ENCODE measurements at regions not wholly inside any gene's neighbourhood (a gene's known extent, or its start where the extent isn't known, plus 50 kb on each side); places are given as distances from the start of the nearest gene placed in this dataset.

GRCh38 chr7:25714013-25714412 is 438.0 kb upstream of the NFE2L3 start:
- no peak overlapping the region for H3K4me3 ChIP-seq (ENCODE audit: low read depth, poor library complexity, severe bottlenecking)
- TF ChIP-seq, protein P1, sequence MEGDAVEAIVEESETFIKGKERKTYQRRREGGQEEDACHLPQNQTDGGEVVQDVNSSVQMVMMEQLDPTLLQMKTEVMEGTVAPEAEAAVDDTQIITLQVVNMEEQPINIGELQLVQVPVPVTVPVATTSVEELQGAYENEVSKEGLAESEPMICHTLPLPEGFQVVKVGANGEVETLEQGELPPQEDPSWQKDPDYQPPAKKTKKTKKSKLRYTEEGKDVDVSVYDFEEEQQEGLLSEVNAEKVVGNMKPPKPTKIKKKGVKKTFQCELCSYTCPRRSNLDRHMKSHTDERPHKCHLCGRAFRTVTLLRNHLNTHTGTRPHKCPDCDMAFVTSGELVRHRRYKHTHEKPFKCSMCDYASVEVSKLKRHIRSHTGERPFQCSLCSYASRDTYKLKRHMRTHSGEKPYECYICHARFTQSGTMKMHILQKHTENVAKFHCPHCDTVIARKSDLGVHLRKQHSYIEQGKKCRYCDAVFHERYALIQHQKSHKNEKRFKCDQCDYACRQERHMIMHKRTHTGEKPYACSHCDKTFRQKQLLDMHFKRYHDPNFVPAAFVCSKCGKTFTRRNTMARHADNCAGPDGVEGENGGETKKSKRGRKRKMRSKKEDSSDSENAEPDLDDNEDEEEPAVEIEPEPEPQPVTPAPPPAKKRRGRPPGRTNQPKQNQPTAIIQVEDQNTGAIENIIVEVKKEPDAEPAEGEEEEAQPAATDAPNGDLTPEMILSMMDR (IDR thresholded peaks at IDR 0.05): no peak
- no peak for TF ChIP-seq POLR2A (IDR thresholded peaks at IDR 0.05)
- 65 to 69% methylated on average over 5 of the region's 5 CpGs for WGBS, 2 donors
- intact Hi-C loops (cut with DNase I; ENCODE audit: low total_unique reads): no loop called here
- DNase-seq (ENCODE audit: low spot score in 2 of 2): no peak

- WGBS, 2 donors: 79 to 87% methylated on average over 6 of the region's 6 CpGs
- H3K4me3 ChIP-seq (ENCODE audit: low read depth, poor library complexity, severe bottlenecking): no peak overlapping the region
- DNase-seq (ENCODE audit: low spot score in 2 of 2): no peak
- TF ChIP-seq, protein P1 (IDR thresholded peaks at IDR 0.05): no peak
- TF ChIP-seq POLR2A (IDR thresholded peaks at IDR 0.05): no peak
- intact Hi-C loops (cut with DNase I; ENCODE audit: low total_unique reads): no loop called here
Observed at GRCh38 chr7:25716421-25716820, 435.6 kb upstream of the NFE2L3 start.

DNA sequence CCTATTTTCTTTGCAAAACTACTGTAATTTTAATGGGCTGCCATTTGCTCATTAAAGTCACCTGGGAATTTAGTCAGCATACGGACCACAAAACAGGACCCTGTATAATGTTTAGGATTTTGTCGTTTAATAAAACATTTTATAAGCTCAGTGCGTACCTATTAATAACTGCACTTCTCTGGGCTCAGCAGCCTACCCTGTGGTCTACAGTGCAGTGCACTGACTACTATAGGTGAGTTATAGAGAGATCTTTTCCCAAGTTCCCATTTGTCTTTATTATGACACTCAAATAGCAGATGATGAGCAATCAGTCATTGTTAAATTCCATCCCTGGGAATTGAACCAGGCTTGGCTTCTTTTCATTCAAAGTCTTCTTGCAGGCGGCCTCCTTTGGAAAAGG is 433.4 kb upstream of the NFE2L3 start:
- DNase-seq (ENCODE audit: low spot score in 2 of 2): no peak
- WGBS, 2 donors: 64 to 82% methylated on average over 4 of the region's 4 CpGs
- TF ChIP-seq, protein P1 (IDR thresholded peaks at IDR 0.05): no peak
- TF ChIP-seq POLR2A (IDR thresholded peaks at IDR 0.05): no peak
- H3K4me3 ChIP-seq (ENCODE audit: low read depth, poor library complexity, severe bottlenecking): no peak overlapping the region
- intact Hi-C loops (cut with DNase I; ENCODE audit: low total_unique reads): loop anchor here (1.0 kb wide), 1 partner anchor 44 kb away; no protein-coding TSS in a partner anchor

GRCh38 chr7:25719190-25719896 is 432.7 kb upstream of the NFE2L3 start:
- WGBS, 2 donors: 85 to 94% methylated on average over 5 of the region's 5 CpGs
- no peak overlapping the region for H3K4me3 ChIP-seq (ENCODE audit: low read depth, poor library complexity, severe bottlenecking)
- TF ChIP-seq, protein P1 (IDR thresholded peaks at IDR 0.05): no peak
- no peak for TF ChIP-seq POLR2A (IDR thresholded peaks at IDR 0.05)
- intact Hi-C loops (cut with DNase I; ENCODE audit: low total_unique reads): no loop called here
- DNase-seq (ENCODE audit: low spot score in 2 of 2): no peak

- intact Hi-C loops (cut with DNase I; ENCODE audit: low total_unique reads): no loop called here
- no peak overlapping the region for H3K4me3 ChIP-seq (ENCODE audit: low read depth, poor library complexity, severe bottlenecking)
- TF ChIP-seq, protein P1 (IDR thresholded peaks at IDR 0.05): no peak
- no peak for TF ChIP-seq POLR2A (IDR thresholded peaks at IDR 0.05)
- DNase-seq (ENCODE audit: low spot score in 2 of 2): no peak
- 66 to 71% methylated on average over 2 of the region's 2 CpGs for WGBS, 2 donors
Observed at GRCh38 chr7:25720427-25720826, 431.6 kb upstream of the NFE2L3 start.

DNA sequence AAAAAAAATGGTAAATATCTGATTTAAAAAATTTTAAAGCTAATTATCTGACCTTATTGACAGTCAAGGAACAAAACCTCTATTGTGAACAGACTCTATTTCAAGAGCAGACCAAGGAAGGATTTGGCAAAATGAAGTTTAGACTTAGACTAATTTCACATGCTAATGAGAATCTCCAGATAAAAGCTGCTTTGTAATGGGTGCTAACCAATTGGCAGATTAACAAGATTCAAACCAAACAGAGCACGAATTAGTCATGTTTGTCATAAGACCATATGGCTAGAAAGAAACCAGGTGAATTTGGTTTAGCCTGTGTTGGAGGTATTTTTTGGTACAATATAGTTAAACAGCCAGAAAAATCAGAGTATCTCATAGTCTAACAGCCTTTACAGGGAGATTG is 429.1 kb upstream of the NFE2L3 start:
- TF ChIP-seq POLR2A (IDR thresholded peaks at IDR 0.05): no peak
- TF ChIP-seq, protein P1 (IDR thresholded peaks at IDR 0.05): no peak
- 4 to 40% methylated on average over 1 of the region's 1 CpG for WGBS, 2 donors
- intact Hi-C loops (cut with DNase I; ENCODE audit: low total_unique reads): no loop called here
- DNase-seq (ENCODE audit: low spot score in 2 of 2): no peak
- no peak overlapping the region for H3K4me3 ChIP-seq (ENCODE audit: low read depth, poor library complexity, severe bottlenecking)
